Choroid plexus epithelial cell (primary cell): ENCODE measurements at regions not wholly inside any gene's neighbourhood (a gene's known extent, or its start where the extent isn't known, plus 50 kb on each side); places are given as distances from the start of the nearest gene placed in this dataset.

Source experiments
- DNase-seq: peaks from one replicate; pipeline ENCODE4 v3.0.0-alpha.2; 2010; ENCODE audit warnings: low read depth
- H3K4me3 ChIP-seq: 2 replicates; pipeline ENCODE4 v1.5.1; 2011; ENCODE audit warnings: low read depth, mild to moderate bottlenecking, control low read depth, low read length, moderate library complexity
- TF ChIP-seq, protein P1 (sequence below): conservative IDR thresholded peaks from 2 replicates; pipeline ENCODE4 v1.5.1; 2011; ENCODE audit warnings: low read depth, mild to moderate bottlenecking, control low read depth, inconsistent platforms, low read length, moderate library complexity

- TF ChIP-seq, protein P1, sequence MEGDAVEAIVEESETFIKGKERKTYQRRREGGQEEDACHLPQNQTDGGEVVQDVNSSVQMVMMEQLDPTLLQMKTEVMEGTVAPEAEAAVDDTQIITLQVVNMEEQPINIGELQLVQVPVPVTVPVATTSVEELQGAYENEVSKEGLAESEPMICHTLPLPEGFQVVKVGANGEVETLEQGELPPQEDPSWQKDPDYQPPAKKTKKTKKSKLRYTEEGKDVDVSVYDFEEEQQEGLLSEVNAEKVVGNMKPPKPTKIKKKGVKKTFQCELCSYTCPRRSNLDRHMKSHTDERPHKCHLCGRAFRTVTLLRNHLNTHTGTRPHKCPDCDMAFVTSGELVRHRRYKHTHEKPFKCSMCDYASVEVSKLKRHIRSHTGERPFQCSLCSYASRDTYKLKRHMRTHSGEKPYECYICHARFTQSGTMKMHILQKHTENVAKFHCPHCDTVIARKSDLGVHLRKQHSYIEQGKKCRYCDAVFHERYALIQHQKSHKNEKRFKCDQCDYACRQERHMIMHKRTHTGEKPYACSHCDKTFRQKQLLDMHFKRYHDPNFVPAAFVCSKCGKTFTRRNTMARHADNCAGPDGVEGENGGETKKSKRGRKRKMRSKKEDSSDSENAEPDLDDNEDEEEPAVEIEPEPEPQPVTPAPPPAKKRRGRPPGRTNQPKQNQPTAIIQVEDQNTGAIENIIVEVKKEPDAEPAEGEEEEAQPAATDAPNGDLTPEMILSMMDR: no peak
- no peak for DNase-seq
- no peak overlapping the region for H3K4me3 ChIP-seq
These were observed 230.7 kb downstream of the RPS24 start for GRCh38 chr10:78264361-78264760.

- TF ChIP-seq, protein P1: no peak
- DNase-seq: peak; percentile 32
- H3K4me3 ChIP-seq: no peak overlapping the region
These were observed 233.2 kb downstream of the RPS24 start for GRCh38 chr10:78266741-78267469.

DNA sequence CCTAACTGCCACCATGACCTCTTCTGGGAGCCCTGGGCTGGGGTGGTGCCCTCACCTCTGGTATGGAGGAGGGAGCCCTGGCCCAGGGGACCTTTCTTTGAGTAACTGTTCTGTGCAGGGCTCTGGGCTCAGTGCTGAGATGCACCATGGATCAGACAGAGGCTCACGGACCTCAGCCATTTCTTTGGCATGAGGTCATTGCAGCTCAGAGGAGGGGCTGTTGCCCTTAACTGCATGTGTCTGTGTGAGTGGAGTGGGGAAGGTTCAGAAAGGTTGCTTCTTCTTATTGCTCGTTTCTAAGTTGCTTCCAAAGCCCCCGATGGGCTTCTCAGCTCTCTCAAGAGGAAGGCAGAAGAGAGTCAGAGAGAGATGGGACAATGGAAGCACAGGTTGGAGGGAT is 233.9 kb downstream of the RPS24 start:
- no peak overlapping the region for H3K4me3 ChIP-seq
- TF ChIP-seq, protein P1: no peak
- DNase-seq: peak; percentile 51

- TF ChIP-seq, protein P1: no peak
- no peak for DNase-seq
- no peak overlapping the region for H3K4me3 ChIP-seq
These were observed 235.4 kb downstream of the RPS24 start for GRCh38 chr10:78269060-78269459.

DNA sequence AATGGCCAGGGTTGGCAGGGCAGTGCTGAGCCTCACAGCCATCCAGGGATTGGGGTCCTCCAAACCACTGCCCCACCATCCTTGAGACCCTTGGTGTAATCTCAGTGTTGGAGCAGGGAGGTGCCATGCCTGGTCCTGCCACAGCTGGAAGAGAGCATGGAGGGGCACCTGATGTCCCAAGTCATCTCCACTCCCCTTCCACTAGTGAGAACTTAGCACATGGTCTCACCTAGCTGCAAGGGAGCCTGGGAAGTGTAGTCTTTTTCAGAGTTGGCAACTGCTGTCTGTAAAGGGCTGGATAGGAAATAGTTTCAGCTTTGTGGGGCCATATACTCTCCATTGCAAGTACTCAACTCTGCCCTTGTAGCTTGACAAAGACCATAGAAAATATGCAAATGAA is 238.7 kb downstream of the RPS24 start:
- H3K4me3 ChIP-seq: no peak overlapping the region
- no peak for DNase-seq
- TF ChIP-seq, protein P1: no peak

DNA sequence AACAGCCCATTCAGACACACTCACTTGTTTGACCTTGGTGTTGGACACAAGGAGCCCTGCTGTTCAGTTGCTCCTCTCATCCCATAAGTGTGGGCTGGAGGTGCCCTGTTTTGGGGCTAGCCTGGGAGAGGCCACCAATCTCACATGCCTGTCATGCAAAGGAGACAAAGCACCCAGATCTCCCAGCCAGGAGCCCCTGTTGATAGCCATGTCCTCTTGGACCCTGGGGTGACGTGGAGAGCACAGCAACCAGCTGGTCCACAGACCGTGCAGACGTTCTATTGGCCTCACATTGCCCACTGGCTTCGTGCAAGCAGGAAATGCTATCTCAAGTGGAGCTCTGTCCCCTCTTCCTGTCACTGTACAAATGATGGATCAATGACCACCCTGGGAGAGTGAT is 240.8 kb downstream of the RPS24 start:
- TF ChIP-seq, protein P1: no peak
- DNase-seq: no peak
- H3K4me3 ChIP-seq: no peak overlapping the region

DNA sequence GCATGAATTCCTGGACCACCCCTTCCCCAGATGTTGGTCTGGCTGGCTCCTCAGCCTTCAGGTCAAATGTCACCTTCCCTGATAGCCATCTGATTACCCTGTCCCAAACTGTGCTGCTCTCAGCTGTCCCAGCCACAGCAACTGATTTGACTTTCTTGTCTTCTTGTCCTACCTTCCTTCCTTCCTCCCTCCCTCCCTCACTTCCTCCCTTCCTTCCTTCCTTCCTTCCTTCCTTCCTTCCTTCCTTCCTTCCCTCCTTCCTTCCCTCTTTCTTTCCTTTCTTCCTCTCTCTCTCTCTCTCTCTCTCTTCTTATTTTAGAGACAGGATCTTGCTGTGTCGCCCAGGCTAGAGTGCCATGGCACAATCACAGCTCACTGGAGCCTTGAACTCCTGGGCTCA is 242.5 kb downstream of the RPS24 start:
- H3K4me3 ChIP-seq: no peak overlapping the region
- TF ChIP-seq, protein P1: no peak
- DNase-seq: no peak
